Spinal cord (tissue), 9 donors: ENCODE measurements at regions not wholly inside any gene's neighbourhood (a gene's known extent, or its start where the extent isn't known, plus 50 kb on each side); places are given as distances from the start of the nearest gene placed in this dataset.

Experiments used
- DNase-seq, 6 donors: peaks; one replicate each; pipeline versions ENCODE4 v3.0.0 to v3.0.0-alpha.2; 2013 to 2015; ENCODE audit warnings: low spot score in 6 of 6, low read depth in 4 of 6
- H3K27ac ChIP-seq: one replicate; pipeline ENCODE4 v1.5.1; 2013; ENCODE audit warnings: low read depth, low read length, control low read depth
- H3K27me3 ChIP-seq: one replicate; pipeline ENCODE4 v1.6.1; 2013; ENCODE audit warnings: low read length; ENCODE audit not compliant: control insufficient read depth, insufficient read depth
- H3K36me3 ChIP-seq: one replicate; pipeline ENCODE4 v1.6.1; 2013; ENCODE audit warnings: low read length; ENCODE audit not compliant: control insufficient read depth, insufficient read depth
- H3K4me1 ChIP-seq: one replicate; pipeline ENCODE4 v1.6.1; 2013; ENCODE audit warnings: low read length; ENCODE audit not compliant: control insufficient read depth, insufficient read depth
- H3K4me3 ChIP-seq: one replicate; pipeline ENCODE4 v1.5.1; 2013; ENCODE audit warnings: low read depth, low read length, control low read depth
- H3K9me3 ChIP-seq: one replicate; pipeline ENCODE4 v1.6.1; 2013; ENCODE audit warnings: low read length; ENCODE audit not compliant: control insufficient read depth, insufficient read depth
- WGBS: methylation state at CpG from one replicate; pipeline ENCODE4 v1.1.5; 2013; ENCODE audit warnings: missing lambda C conversion rate; ENCODE audit not compliant: insufficient coverage; 5-methylcytosine and 5-hydroxymethylcytosine counted together
- donor health status: healthy.

DNA sequence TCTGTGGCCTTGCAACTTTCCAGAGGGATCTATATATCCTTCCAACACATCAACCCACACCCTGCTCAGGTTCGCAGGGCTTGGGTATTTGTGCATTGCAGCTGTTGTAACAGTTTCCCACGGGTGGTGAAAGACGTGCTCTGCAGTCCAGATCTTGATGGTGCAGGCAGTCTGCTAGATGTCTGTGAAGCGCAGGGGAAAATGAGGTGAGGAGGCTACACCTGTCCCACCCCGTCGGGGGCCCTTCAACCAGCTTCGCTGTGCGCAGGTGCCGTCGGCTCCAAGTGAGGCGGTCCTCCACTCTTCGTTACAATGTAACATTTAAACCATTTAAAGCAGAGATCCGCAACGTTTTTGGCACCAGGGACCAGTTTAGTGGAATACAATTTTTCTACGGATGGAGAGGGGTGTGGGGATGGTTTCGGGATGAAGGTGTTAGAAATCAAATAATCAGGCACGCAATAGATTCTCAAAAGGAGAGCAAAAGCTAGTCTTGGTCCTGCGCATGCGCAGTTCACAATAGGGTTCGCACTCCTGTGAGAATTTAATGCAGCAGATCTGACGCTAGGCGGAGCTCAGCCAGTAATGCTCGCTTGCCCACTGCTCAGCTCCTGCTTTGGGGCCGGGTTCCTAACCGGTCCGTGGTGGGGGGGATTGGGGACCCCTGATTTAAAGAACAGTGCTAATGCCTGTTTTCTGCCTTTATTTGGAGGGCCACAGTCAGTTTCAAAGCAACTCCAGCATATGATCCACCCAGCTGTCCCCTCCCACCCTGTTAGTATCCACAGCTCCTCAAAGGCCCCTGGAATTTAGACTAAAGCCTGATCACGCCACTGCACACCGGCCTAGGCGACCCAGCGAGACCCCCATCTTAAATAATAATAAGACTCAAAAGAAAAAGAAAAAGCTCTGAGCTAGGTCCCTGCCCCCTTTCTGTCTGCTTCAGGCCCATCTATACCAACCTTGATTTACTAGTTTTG lies 97.1 kb upstream of the SELENOP start:
- H3K36me3 ChIP-seq: no peaks in the 10 kb centered on the region
- H3K4me1 ChIP-seq: peaks cover 9% of the 10 kb centered on the region
- WGBS: 0% methylated on average over 14 of the region's 30 CpGs
- no peak overlapping the region for H3K27ac ChIP-seq
- peak; percentile 75 to 98 (median 84) for DNase-seq
- peaks cover 9% of the 10 kb centered on the region for H3K27me3 ChIP-seq
- no peaks in the 10 kb centered on the region for H3K9me3 ChIP-seq
- peak overlapping the region; percentile 48 for H3K4me3 ChIP-seq

DNA sequence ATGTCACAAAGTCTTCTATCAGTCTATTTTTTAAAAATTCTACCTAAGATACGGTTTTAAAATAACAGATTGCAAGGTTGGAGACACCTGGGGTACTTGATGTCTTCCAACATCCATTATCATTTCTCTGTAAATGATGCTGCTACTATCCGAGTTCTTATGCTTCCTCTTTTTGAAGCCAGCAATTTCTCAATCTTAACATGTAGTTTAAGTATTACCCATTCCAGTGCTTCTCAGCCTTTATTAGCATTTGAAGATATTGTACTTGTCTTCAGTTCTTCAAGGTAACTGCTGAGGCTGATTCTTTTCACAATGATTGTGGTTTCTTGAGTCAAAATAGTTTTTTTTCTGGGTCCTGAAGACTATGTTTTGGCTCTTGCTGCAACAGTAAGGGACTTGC lies 96.4 kb upstream of the SELENOP start:
- Histone ChIP-seq H3K4me1 (peaks cover 9% of the 10 kb centered on the region), H3K9me3 (no peaks in the 10 kb centered on the region), H3K4me3 (no peak overlapping the region), H3K36me3 (no peaks in the 10 kb centered on the region), H3K27ac (no peak overlapping the region), H3K27me3 (peaks cover 9% of the 10 kb centered on the region)
- DNase-seq: no peak
- no CpG with 5 or more reads among the region's 2 CpGs for WGBS

DNA sequence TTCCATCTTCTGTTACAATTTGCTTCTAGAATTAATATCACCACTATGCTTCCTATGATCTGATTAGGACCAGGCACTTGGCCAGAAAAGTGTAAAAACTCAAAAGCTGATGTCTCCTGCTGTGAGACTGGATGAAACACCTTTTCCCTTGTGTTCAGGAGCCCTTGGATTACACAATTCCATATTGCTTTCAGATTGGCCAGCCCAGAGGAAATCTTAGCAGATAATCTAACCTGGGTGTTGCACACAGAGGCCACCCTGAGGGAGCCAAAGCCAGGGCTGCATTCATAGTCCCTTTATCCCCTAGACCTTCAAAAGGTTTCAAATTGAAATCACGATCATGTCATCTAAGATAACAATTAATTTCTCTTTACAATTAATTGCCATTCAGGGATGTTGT lies 94.1 kb upstream of the SELENOP start:
- H3K9me3 ChIP-seq: no peaks in the 10 kb centered on the region

DNA sequence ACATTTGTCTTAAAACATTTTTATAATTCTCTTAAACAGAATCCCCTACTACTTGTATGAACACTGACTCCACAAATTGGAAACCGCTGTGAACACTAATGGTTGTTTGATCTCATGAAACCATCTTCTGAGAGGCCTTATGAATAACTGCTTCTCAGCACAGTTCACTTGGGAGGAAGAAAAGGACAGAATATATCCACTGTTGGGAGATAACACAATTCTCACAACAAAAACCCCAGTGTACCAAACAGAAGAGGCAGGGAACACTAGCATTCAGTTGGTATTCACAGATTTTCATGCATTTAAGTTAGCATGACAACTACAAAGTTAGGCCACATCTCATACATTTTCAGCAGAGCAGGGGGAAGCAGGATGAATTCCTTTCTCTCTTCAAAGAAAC lies 89.0 kb upstream of the SELENOP start:
- no peak for DNase-seq
- Histone ChIP-seq H3K27me3 (peaks cover 3% of the 10 kb centered on the region), H3K4me1 (no peaks in the 10 kb centered on the region), H3K36me3 (no peaks in the 10 kb centered on the region), H3K9me3 (no peaks in the 10 kb centered on the region), H3K27ac (no peak overlapping the region), H3K4me3 (no peak overlapping the region)
- no CpG with 5 or more reads among the region's 1 CpG for WGBS

More for the DNA sequence above, 94.1 kb upstream of the SELENOP start:
- no peaks in the 10 kb centered on the region for H3K36me3 ChIP-seq
- no peak for DNase-seq
- H3K4me3 ChIP-seq: no peak overlapping the region
- no peak overlapping the region for H3K27ac ChIP-seq
- peaks cover 9% of the 10 kb centered on the region for H3K27me3 ChIP-seq
- whole genome bisulfite sequencing: no CpG with 5 or more reads among the region's 1 CpG
- H3K4me1 ChIP-seq: peaks cover 9% of the 10 kb centered on the region

DNA sequence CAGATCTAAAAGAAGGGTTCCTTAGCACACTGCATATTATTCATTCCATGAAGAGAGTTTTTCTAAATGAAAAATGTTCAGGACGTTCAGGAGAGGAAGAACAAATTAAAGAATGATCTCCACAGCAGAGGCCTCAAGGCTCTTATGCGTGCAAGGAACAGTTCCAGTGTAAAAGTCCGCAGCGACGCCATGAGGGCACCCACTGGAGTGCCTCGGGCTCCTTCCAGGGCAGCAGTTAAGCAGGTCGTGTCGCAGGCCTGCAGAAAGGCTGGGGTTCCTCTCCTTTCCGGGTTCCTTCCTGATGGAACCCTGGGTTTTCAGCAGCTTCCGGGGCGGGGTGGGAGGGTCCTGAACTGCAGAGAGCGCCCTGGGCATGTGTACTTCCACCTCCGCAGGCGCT lies 87.1 kb upstream of the SELENOP start:
- Histone ChIP-seq H3K27me3 (no peaks in the 10 kb centered on the region), H3K4me1 (peaks cover 4% of the 10 kb centered on the region), H3K9me3 (no peaks in the 10 kb centered on the region), H3K27ac (no peak overlapping the region), H3K36me3 (no peaks in the 10 kb centered on the region), H3K4me3 (no peak overlapping the region)
- no peak for DNase-seq
- WGBS: 90% methylated on average over 14 of the region's 14 CpGs

DNA sequence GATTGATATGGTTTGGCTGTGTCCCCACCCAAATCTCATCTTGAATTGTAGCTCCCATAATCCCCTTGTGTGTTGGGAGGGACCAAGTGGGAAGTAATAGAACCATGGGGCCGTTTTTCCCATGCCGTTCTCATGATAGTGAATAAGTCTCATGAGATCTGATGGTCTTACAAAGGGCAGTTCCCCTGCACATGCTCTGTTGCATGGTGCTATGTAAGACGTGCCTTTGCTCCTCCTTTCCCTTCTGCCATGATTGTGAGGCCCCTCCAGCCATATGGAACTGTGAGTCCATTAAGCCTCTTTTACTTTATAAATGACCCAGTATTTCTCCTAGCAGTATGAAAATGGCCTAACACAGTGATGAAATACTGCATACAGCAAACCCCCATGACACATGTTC lies 84.8 kb upstream of the SELENOP start:
- Histone ChIP-seq H3K36me3 (no peaks in the 10 kb centered on the region), H3K9me3 (no peaks in the 10 kb centered on the region), H3K27me3 (no peaks in the 10 kb centered on the region), H3K4me3 (no peak overlapping the region), H3K27ac (no peak overlapping the region), H3K4me1 (peaks cover 4% of the 10 kb centered on the region)
- DNase-seq: no peak
- 90% methylated on average over 1 of the region's 3 CpGs for WGBS

DNA sequence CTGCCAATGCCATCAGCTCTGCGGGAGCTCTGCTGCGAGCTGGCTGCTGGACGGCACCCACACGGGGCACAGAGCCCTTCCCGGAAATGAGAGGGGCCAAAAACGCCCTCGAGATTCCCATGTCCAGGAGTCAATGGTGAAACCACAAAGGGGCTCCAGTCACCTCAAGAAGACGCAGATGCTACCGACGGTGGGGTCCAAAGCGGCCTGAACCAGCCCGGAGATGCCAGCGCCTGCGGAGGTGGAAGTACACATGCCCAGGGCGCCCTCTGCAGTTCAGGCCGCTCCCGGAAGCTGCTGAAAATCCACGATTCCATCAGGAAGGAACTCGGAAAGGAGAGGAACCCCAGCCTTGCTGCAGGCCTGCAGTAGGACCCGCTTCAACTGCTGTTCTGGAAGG lies 82.4 kb upstream of the SELENOP start:
- Histone ChIP-seq H3K27ac (no peak overlapping the region), H3K9me3 (no peaks in the 10 kb centered on the region), H3K4me3 (no peak overlapping the region), H3K4me1 (peaks cover 4% of the 10 kb centered on the region), H3K36me3 (no peaks in the 10 kb centered on the region), H3K27me3 (no peaks in the 10 kb centered on the region)
- DNase-seq: no peak
- WGBS: 50% methylated on average over 20 of the region's 20 CpGs

DNA sequence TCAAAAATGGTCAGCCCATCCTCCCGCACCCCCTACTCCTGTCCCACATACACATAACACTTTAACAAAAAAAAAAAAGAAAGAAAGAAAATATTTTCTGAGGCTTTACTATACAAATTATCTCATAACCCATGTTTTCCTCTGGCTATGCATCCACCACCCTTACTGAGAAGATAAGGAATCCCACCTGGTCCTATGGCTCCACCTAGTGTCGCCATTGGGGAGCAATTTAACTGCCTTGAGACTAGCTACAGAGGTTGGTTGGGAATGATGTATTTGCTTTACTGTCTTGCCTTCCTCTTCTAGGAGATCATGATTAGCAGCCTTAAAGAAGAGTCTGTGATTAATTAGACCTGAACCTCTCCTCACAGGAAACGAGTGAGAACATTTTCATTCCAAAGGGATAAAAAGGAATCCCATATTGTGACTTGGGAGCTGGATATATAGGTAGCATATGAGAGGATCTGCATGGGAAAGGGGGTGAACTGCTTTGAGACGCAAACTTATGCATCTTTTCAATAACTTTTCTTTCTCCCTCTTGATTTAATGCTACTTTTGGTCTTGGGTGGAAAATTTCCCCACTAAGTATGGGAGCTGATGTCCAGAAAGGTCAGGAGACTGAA lies 77.7 kb upstream of the SELENOP start:
- WGBS: no CpG with 5 or more reads among the region's 4 CpGs
- peak in 5 of 6 donors; percentile 24 to 87 (median 55) for DNase-seq
- Histone ChIP-seq H3K4me3 (no peak overlapping the region), H3K4me1 (peaks cover 4% of the 10 kb centered on the region), H3K27me3 (no peaks in the 10 kb centered on the region), H3K27ac (no peak overlapping the region), H3K36me3 (no peaks in the 10 kb centered on the region), H3K9me3 (no peaks in the 10 kb centered on the region)

DNA sequence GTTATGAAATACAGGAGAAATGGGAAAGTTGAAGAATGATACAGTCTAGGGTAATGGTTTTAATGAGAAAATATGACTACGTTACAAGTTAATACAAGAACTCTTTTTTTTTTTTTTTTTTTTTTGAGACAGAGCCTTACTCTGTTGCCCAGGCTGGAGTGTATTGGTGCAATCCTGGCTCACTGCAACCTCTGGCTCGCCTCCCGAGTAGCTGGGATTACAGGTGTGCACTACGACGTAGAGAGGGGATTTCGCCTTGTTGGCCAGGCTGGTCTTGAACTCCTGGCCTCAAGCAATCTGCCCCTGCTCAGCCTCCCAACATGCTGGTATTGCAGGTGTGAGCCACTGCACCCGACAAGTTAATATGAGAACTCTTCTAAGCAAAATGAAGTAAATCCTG lies 77.1 kb upstream of the SELENOP start:
- H3K27ac ChIP-seq: no peak overlapping the region
- H3K4me3 ChIP-seq: no peak overlapping the region
- no peak for DNase-seq
- no peaks in the 10 kb centered on the region for H3K36me3 ChIP-seq
- H3K4me1 ChIP-seq: no peaks in the 10 kb centered on the region
- H3K9me3 ChIP-seq: no peaks in the 10 kb centered on the region
- no peaks in the 10 kb centered on the region for H3K27me3 ChIP-seq
- 65% methylated on average over 5 of the region's 7 CpGs for WGBS

DNA sequence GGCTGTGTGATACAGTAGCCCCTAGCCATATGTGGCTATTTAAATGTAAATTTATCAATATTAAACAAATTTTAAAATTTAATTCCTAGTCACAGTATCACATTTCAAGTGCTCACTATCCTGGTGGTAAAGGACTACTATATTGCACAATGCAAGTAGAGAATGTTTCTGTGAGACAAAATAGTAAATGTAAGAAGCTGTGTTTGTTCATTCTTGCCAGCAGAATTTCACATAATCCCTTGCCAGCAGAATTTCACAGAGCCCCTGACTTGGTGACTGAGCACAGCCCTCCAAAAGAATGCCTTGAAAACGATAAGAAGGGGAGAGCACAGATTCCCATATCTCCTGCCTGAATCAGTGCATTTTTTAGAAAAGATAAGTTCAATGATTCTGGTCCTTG lies 75.9 kb upstream of the SELENOP start:
- no peak for DNase-seq
- H3K27ac ChIP-seq: no peak overlapping the region
- no peaks in the 10 kb centered on the region for H3K27me3 ChIP-seq
- H3K9me3 ChIP-seq: no peaks in the 10 kb centered on the region
- H3K4me3 ChIP-seq: no peak overlapping the region
- H3K4me1 ChIP-seq: no peaks in the 10 kb centered on the region
- no peaks in the 10 kb centered on the region for H3K36me3 ChIP-seq
- WGBS: 50% methylated on average over 1 of the region's 1 CpG
